B cell (primary cell): ENCODE measurements at regions not wholly inside any gene's neighbourhood (a gene's known extent, or its start where the extent isn't known, plus 50 kb on each side); places are given as distances from the start of the nearest gene placed in this dataset.
"Not testable (repeated sequence)": the region's sequence is repeated elsewhere in the genome, so short reads cannot be mapped to it uniquely, and the experiment has no call there.

ENCODE experiments used
- ATAC-seq: fragments of 200-7000 bp; cut with Tn5 transposase; one replicate; pipeline ENCODE4 v1.10.0; 2021; ENCODE audit warnings: low read depth, mild to moderate bottlenecking, moderate number of reproducible peaks, moderate library complexity
- CTCF ChIA-PET: fragments of 350-600 bp; sonication (Branson Sonifier 250); formaldehyde crosslinking; loops from one replicate; lab custom pipeline; 2021; ENCODE audit warnings: antibody characterized with exemption, inconsistent platforms; lab: Charles Lee
- POLR2A ChIA-PET: fragments of 350-600 bp; sonication (Branson Sonifier 250); formaldehyde crosslinking; loops from one replicate; lab custom pipeline; 2021; ENCODE audit warnings: antibody characterized with exemption; lab: Charles Lee
- DNase-seq: peaks from one replicate; pipeline ENCODE4 v3.0.0; 2013
- H2AFZ ChIP-seq: 2 replicates; pipeline ENCODE4 v1.6.1; 2012; ENCODE audit warnings: mild to moderate bottlenecking, low read depth, low read length; ENCODE audit not compliant: insufficient read depth, poor library complexity, severe bottlenecking
- H3K27ac ChIP-seq, 2 donors: 1 replicate in 1 of 2; 2 replicates in 1 of 2; pipeline ENCODE4 v1.5.1; 2012 to 2013; ENCODE audit warnings: low read length in 2 of 2, mild to moderate bottlenecking in 2 of 2, moderate library complexity in 1 of 2
- H3K27me3 ChIP-seq, 4 experiments: fragments of 200-600 bp in 1 of 4; sonication (generic) in 1 of 4; replicated peaks in 1 of 4; 1 replicate in 2 of 4; 2 replicates in 2 of 4; pipeline versions ENCODE4 v1.6.1 to v1.7.0; 2013 to 2016; ENCODE audit warnings: low read length in 3 of 4, mild to moderate bottlenecking in 2 of 4, mixed read lengths in 1 of 4, moderate library complexity in 1 of 4; ENCODE audit not compliant: insufficient read depth in 4 of 4, control insufficient read depth in 3 of 4; ENCODE audit errors: control extremely low read depth in 1 of 4
- H3K36me3 ChIP-seq, 2 experiments: replicated peaks in 1 of 2; 1 replicate in 1 of 2; 2 replicates in 1 of 2; pipeline versions ENCODE4 v1.6.1 to v1.7.1; 2013; ENCODE audit warnings: low read length in 1 of 2; ENCODE audit not compliant: insufficient read depth in 2 of 2, control insufficient read depth in 1 of 2; ENCODE audit errors: control extremely low read depth in 1 of 2, extremely low read depth in 1 of 2
- H3K4me1 ChIP-seq, 2 donors: fragments of 200-600 bp in 1 of 2; sonication (generic) in 1 of 2; 1 replicate in 1 of 2; 2 replicates in 1 of 2; pipeline versions ENCODE4 v1.5.1 to v1.6.1; 2013 to 2017; ENCODE audit warnings: low read length in 2 of 2; ENCODE audit not compliant: control insufficient read depth in 2 of 2, insufficient read depth in 2 of 2
- H3K4me2 ChIP-seq: replicated peaks from 2 replicates; pipeline ENCODE3; 2012; ENCODE audit warnings: mild to moderate bottlenecking, low read depth, low read length; ENCODE audit not compliant: poor library complexity, severe bottlenecking
- H3K4me3 ChIP-seq, 5 experiments: fragments of 200-600 bp in 1 of 5; sonication (generic) in 1 of 5; 1 replicate in 3 of 5; 2 replicates in 2 of 5; pipeline versions ENCODE4 v1.5.1 to v1.7.0; 2011 to 2016; ENCODE audit warnings: low read length in 4 of 5, mild to moderate bottlenecking in 4 of 5, low read depth in 2 of 5, control low read depth in 1 of 5, moderate library complexity in 1 of 5; ENCODE audit not compliant: insufficient read depth in 1 of 5; ENCODE audit errors: control extremely low read depth in 1 of 5, extremely low read depth in 1 of 5
- H3K79me2 ChIP-seq: fragments of 200-600 bp; sonication (generic); one replicate; pipeline ENCODE4 v1.6.0; 2016; ENCODE audit warnings: low read length; ENCODE audit not compliant: control insufficient read depth, insufficient read depth
- H3K9ac ChIP-seq: fragments of 200-600 bp; sonication (generic); 2 replicates; pipeline ENCODE4 v1.6.1; 2017; ENCODE audit warnings: mild to moderate bottlenecking, low read length, moderate library complexity
- H3K9me3 ChIP-seq, 3 donors: one replicate each; pipeline versions ENCODE4 v1.6.1 to v1.7.1; 2013; ENCODE audit warnings: low read length in 2 of 3; ENCODE audit not compliant: control insufficient read depth in 2 of 3, insufficient read depth in 1 of 3; ENCODE audit errors: control extremely low read depth in 1 of 3
- H4K20me1 ChIP-seq: 2 replicates; pipeline ENCODE4 v1.6.0; 2012; ENCODE audit warnings: mild to moderate bottlenecking, low read length; ENCODE audit not compliant: insufficient read depth, control insufficient read depth, poor library complexity, severe bottlenecking
- H3K27ac Mint-ChIP-seq: one replicate; pipeline ENCODE4 v1.8.0; 2021; ENCODE audit warnings: mixed read lengths
- H3K27me3 Mint-ChIP-seq: one replicate; pipeline ENCODE4 v1.8.0; 2021; ENCODE audit warnings: mixed read lengths
- H3K4me1 Mint-ChIP-seq: one replicate; pipeline ENCODE4 v1.8.0; 2021; ENCODE audit warnings: mixed read lengths
- H3K4me3 Mint-ChIP-seq: one replicate; pipeline ENCODE4 v1.8.0; 2021; ENCODE audit warnings: mixed read lengths
- H3K9me3 Mint-ChIP-seq: one replicate; pipeline ENCODE4 v1.8.0; 2022; ENCODE audit warnings: mixed read lengths; ENCODE audit not compliant: insufficient read depth
- CTCF ChIP-seq: fragments of 200-600 bp; IDR thresholded peaks from one replicate; pipeline ENCODE4 v1.8.0; 2022; ENCODE audit warnings: antibody characterized with exemption, mild to moderate bottlenecking
- EZH2 ChIP-seq: IDR thresholded peaks from 2 replicates; pipeline ENCODE4 v1.6.1; 2012; ENCODE audit warnings: borderline replicate concordance, low read depth, mild to moderate bottlenecking, moderate library complexity, low read length; ENCODE audit not compliant: insufficient read depth, poor library complexity, severe bottlenecking
- WGBS: methylation state at CpG from one replicate; pipeline ENCODE4 v1.1.5; 2013; ENCODE audit warnings: missing lambda C conversion rate; ENCODE audit not compliant: insufficient coverage; 5-methylcytosine and 5-hydroxymethylcytosine counted together
- intact Hi-C: fragments of 100-400 bp; cut with micrococcal nuclease; formaldehyde crosslinking; loops from one replicate; pipeline ENCODE4 v1.10.0; 2022

GRCh38 chr6:17224056-17224455, 57.1 kb upstream of the RBM24 start:
- no peaks in the 10 kb centered on the region for H3K36me3 ChIP-seq
- DNase-seq (no peak), ATAC-seq (no peak)
- no peaks in the 10 kb centered on the region for H3K79me2 ChIP-seq
- no peak for TF ChIP-seq CTCF
- no peak for TF ChIP-seq EZH2
- H3K4me3 ChIP-seq = no peak overlapping the region
- peaks cover 2% of the 10 kb centered on the region for H3K9me3 Mint-ChIP-seq
- H2AFZ ChIP-seq = no peak overlapping the region
- no peak overlapping the region for H3K9ac ChIP-seq
- no peak overlapping the region for H3K4me3 Mint-ChIP-seq
- H3K27me3 Mint-ChIP-seq = peaks cover 2% of the 10 kb centered on the region
- H3K4me1 Mint-ChIP-seq = no peaks in the 10 kb centered on the region
- H3K4me2 ChIP-seq = no peak overlapping the region
- ChIA-PET CTCF (no interaction called here), POLR2A (no interaction called here)
- H4K20me1 ChIP-seq = no peaks in the 10 kb centered on the region
- H3K9me3 ChIP-seq = no peaks in the 10 kb centered on the region
- H3K27ac ChIP-seq = no peak overlapping the region
- no peaks in the 10 kb centered on the region for H3K27me3 ChIP-seq
- no peaks in the 10 kb centered on the region for H3K4me1 ChIP-seq
- intact Hi-C loops = no loop called here
- H3K27ac Mint-ChIP-seq = no peak overlapping the region
- 94% methylated on average over 3 of the region's 3 CpGs for WGBS

- H2AFZ ChIP-seq, H3K4me1 ChIP-seq, H3K9me3 Mint-ChIP-seq, DNase-seq, H3K27ac Mint-ChIP-seq, H4K20me1 ChIP-seq, H3K4me2 ChIP-seq, H3K27me3 ChIP-seq, H3K4me3 Mint-ChIP-seq, H3K4me3 ChIP-seq, H3K79me2 ChIP-seq, H3K36me3 ChIP-seq, ATAC-seq, H3K27ac ChIP-seq, H3K4me1 Mint-ChIP-seq, POLR2A ChIA-PET, CTCF ChIA-PET, intact Hi-C loops, H3K9me3 ChIP-seq, H3K9ac ChIP-seq, H3K27me3 Mint-ChIP-seq: not testable (repeated sequence)
- WGBS = 92% methylated on average over 2 of the region's 5 CpGs
These were observed 56.7 kb upstream of the RBM24 start for GRCh38 chr6:17224501-17224900.
